Esophagus (tissue), 2 donors: ENCODE measurements at regions not wholly inside any gene's neighbourhood (a gene's known extent, or its start where the extent isn't known, plus 50 kb on each side); places are given as distances from the start of the nearest gene placed in this dataset.

ENCODE experiments used
- H3K27ac ChIP-seq, 2 donors: one replicate each; pipeline ENCODE4 v1.5.1; 2013; ENCODE audit warnings: low read depth in 2 of 2, mild to moderate bottlenecking in 2 of 2, inconsistent platforms in 1 of 2, low read length in 1 of 2, moderate library complexity in 1 of 2
- H3K27me3 ChIP-seq, 2 donors: one replicate each; pipeline ENCODE4 v1.6.1; 2013; ENCODE audit warnings: low read length in 2 of 2, control low read depth in 1 of 2, mild to moderate bottlenecking in 1 of 2; ENCODE audit not compliant: insufficient read depth in 2 of 2, control insufficient read depth in 1 of 2
- H3K36me3 ChIP-seq, 2 donors: one replicate each; pipeline ENCODE4 v1.6.1; 2013; ENCODE audit warnings: low read length in 1 of 2; ENCODE audit not compliant: control insufficient read depth in 2 of 2, insufficient read depth in 2 of 2
- H3K4me1 ChIP-seq, 2 donors: one replicate each; pipeline ENCODE4 v1.6.1; 2013; ENCODE audit warnings: low read length in 1 of 2; ENCODE audit not compliant: control insufficient read depth in 2 of 2, insufficient read depth in 2 of 2
- H3K4me3 ChIP-seq, 2 donors: one replicate each; pipeline ENCODE4 v1.5.1; 2013; ENCODE audit warnings: low read length in 2 of 2, mild to moderate bottlenecking in 2 of 2, low read depth in 1 of 2, moderate library complexity in 1 of 2
- H3K9me3 ChIP-seq, 2 donors: one replicate each; pipeline ENCODE4 v1.6.1; 2013; ENCODE audit warnings: mild to moderate bottlenecking in 2 of 2, low read depth in 1 of 2, low read length in 1 of 2, moderate library complexity in 1 of 2; ENCODE audit not compliant: control insufficient read depth in 2 of 2, insufficient read depth in 1 of 2
- WGBS, 2 donors: extraction: QIAGEN DNeasy Blood & Tissue Kit; methylation state at CpG; one replicate each; pipeline ENCODE4 v1.1.7; 2013; 5-methylcytosine and 5-hydroxymethylcytosine counted together
- donor health status: healthy with polysubstance abuse.
- donor health status: Bipolar disorder and iron deficiency.

DNA sequence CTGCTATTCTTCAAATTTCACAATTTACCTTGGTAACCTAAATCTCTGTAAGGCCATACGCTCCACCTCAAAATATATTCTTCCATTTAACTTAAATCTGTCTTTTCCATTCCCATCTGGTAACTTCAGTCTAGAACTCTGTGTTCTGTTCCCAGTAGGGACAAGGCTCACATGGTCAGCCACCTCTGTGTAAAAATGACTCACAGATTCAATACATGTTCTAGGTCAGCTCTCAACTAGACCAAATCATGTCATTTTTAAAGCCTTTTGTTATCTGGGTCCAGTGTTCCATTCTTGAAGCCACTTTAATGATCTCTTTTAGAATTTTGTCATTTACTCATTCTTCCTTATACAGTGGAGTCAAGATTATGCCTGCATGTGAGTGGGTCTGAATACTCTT lies 315.6 kb upstream of the CITED2 start:
- Histone ChIP-seq H3K9me3 (no peaks in the 10 kb centered on the region), H3K4me3 (no peak overlapping the region), H3K36me3 (no peaks in the 10 kb centered on the region), H3K27me3 (no peaks in the 10 kb centered on the region), H3K27ac (no peak overlapping the region), H3K4me1 (no peaks in the 10 kb centered on the region)
- 100% methylated on average over 1 of the region's 1 CpG for WGBS, 2 donors

DNA sequence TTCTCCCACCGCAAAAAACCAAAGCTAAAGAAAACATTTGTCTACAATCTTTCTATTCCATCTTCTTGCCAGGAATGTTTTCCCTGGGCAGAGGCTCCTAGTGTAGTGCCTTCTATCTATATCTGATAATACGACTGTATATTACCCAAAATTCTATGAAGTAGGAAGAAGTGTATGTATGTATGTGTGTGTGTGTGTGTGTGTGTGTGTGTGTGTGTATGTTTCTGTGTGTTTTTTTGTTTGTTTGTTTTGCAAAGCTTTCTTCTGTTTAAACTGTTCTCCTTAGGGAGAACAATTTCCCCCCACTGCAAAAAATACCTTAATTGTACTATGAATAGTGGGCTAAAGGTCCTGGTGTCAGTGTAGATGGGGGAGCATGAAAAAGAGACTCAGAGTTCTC lies 312.6 kb upstream of the CITED2 start:
- H3K27ac ChIP-seq = no peak overlapping the region

DNA sequence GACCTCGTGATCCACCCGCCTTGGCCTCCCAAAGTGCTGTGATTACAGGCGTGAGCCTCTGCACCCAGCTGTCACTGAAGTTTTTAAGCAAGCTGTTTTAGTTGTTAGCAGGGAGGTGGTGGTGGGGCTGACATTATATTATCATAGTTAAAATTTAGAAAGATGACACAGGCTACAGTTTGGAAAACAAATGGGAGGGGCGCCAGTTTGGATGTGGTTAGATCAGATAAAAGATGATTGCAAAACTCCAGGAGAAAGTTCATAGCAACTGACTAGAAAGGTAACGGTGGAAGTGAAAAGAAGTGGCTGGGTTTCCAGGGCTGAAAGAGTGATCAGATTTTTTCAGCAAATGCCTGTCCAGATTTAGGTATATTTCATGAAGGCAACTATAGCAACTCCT lies 311.9 kb upstream of the CITED2 start:
- H3K27me3 ChIP-seq = no peaks in the 10 kb centered on the region
- H3K4me1 ChIP-seq = no peaks in the 10 kb centered on the region
- no peak overlapping the region for H3K27ac ChIP-seq
- H3K36me3 ChIP-seq = no peaks in the 10 kb centered on the region
- H3K9me3 ChIP-seq = no peaks in the 10 kb centered on the region
- 80 to 84% methylated on average over 5 of the region's 5 CpGs for WGBS, 2 donors
- no peak overlapping the region for H3K4me3 ChIP-seq

More for the DNA sequence above, 312.6 kb upstream of the CITED2 start:
- H3K4me3 ChIP-seq = no peak overlapping the region
- H3K4me1 ChIP-seq = no peaks in the 10 kb centered on the region
- H3K9me3 ChIP-seq = no peaks in the 10 kb centered on the region
- 75 to 83% methylated on average over 2 of the region's 2 CpGs for WGBS, 2 donors
- no peaks in the 10 kb centered on the region for H3K36me3 ChIP-seq
- H3K27me3 ChIP-seq = no peaks in the 10 kb centered on the region

DNA sequence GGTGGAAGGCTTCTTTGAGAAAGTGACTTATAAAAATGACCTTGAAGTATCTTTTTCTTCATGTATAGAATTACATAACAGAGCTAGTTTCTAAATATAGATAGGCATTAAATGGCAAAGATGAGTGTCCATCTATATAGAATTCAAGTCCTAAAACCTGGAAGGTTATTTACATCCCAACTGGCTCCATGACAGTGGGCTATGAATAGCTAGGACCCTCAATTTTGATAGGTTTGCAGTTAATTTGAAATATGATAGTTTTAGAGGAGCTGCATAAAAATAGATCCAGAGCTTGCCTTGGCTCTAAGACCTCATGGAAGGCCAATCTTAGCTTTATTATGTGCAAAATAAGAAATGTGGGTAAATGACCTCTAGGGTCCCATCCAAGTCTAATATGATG lies 310.6 kb upstream of the CITED2 start:
- Histone ChIP-seq H3K27ac (no peak overlapping the region), H3K4me1 (no peaks in the 10 kb centered on the region), H3K4me3 (no peak overlapping the region), H3K36me3 (no peaks in the 10 kb centered on the region), H3K9me3 (no peaks in the 10 kb centered on the region), H3K27me3 (no peaks in the 10 kb centered on the region)

DNA sequence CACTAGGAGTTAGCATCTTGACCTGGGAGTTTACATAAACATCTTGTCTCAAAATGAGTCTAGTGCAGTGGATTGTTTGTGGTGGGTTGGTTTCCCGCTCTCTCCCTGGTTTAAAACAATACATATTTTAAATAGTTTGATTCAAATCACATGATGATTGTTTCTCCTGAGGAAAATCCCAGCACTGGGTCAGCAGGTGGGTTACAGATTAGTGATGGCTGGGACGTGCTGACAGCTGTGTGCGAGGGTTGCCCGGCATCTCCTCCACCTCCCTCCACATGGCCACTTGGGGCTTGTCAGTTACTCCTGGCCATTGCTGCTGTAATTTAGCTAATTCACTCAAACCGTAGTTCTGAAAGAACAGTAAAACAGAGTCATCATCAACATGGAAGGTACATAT lies 306.4 kb upstream of the CITED2 start:
- H3K9me3 ChIP-seq = no peaks in the 10 kb centered on the region
- no peak overlapping the region for H3K4me3 ChIP-seq
- no peaks in the 10 kb centered on the region for H3K4me1 ChIP-seq
- H3K27ac ChIP-seq = no peak overlapping the region
- H3K36me3 ChIP-seq = no peaks in the 10 kb centered on the region
- no peaks in the 10 kb centered on the region for H3K27me3 ChIP-seq
- WGBS, 2 donors = 88 to 93% methylated on average over 5 of the region's 5 CpGs

DNA sequence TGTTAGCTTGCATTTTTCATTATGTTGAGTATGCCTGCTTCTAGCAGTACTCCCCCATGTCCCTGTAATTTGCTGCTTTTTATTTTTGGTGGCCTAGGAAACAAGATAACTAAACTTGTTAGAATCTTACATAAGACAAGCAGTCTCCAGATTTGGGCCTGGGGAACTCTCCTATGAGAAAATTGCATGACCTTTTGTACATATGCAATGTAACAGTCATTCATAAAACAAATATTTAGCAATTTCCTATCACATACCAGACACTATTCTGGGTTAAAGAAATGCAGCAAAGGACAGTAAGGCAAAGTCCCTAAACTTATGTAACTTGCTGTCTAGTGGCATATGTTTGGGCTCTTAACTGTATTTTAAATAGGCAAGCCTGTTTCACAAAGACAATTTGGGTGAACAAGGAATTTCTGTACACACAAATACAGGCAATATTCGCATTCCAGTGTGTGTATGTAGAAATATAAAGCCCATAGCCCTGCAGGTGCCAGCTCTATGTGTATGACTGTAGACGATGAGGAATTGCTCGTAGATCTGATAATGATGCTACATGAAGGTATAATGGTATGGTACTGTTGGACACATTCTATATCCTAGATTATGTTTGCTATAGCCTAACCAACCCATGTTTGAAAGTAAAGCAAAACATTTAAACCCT lies 305.2 kb upstream of the CITED2 start:
- Histone ChIP-seq H3K9me3 (no peaks in the 10 kb centered on the region), H3K36me3 (no peaks in the 10 kb centered on the region), H3K4me1 (no peaks in the 10 kb centered on the region), H3K27ac (no peak overlapping the region), H3K27me3 (no peaks in the 10 kb centered on the region), H3K4me3 (no peak overlapping the region)
- WGBS, 2 donors = 91 to 92% methylated on average over 3 of the region's 3 CpGs

DNA sequence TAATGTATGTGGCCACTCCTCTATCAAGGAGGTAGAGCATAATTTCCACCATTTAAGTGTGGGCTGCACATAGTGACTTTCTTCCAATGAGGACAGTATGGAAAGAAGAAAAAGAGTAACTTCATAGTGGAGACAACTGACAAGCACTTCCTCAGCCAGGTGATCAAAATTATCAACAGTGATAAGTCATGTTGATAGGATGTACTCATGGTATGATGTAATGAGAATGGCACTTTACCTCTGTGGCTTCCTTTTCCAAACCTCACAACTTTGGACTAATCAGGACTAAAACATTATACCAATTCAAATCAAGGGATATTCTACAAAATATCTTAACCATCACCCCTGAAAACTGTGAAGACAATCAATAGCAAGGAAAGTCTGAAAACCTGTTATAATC lies 302.3 kb upstream of the CITED2 start:
- no peaks in the 10 kb centered on the region for H3K27me3 ChIP-seq
- H3K4me3 ChIP-seq = no peak overlapping the region
- H3K4me1 ChIP-seq = no peaks in the 10 kb centered on the region
- H3K36me3 ChIP-seq = no peaks in the 10 kb centered on the region
- no peak overlapping the region for H3K27ac ChIP-seq
- no peaks in the 10 kb centered on the region for H3K9me3 ChIP-seq

DNA sequence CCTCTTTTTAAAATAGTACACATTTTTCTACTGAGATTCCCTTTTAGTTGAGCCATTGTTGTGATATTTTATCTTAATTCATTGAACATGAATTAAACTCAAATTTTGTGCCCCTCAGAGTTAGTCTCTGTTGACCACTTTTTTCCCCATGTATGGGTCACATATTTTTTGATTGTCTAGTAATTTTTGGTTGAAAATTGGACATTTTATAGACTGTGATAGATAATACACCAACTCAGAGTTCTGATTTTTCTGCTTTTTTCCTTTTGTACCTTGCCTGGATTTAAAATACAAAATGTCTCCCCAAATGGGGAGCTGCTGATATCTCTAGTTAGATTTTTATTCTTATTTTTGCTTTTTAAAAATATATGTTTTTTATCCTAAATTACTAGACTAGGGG lies 291.8 kb upstream of the CITED2 start:
- Histone ChIP-seq H3K9me3 (no peaks in the 10 kb centered on the region), H3K27me3 (no peaks in the 10 kb centered on the region), H3K36me3 (no peaks in the 10 kb centered on the region), H3K4me3 (no peak overlapping the region), H3K4me1 (no peaks in the 10 kb centered on the region), H3K27ac (no peak overlapping the region)

DNA sequence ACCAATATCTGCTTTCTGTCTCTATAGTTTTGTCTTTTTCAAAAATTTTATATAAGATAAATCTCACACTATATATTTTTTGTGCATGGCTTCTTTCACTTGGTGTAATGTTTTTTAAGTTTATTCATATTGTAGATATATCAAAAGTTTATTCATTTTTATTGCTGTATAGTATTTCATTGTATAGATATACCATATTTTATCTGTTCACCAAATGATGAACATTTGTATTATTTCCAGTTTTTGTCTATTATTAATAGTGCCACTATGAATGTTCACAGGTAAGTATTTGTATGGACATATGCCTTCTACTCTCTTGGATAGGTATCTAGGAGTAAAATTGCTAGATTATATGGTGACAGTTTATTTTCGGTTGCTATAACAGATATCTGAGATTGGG lies 289.5 kb upstream of the CITED2 start:
- H3K4me1 ChIP-seq = no peaks in the 10 kb centered on the region
- H3K36me3 ChIP-seq = no peaks in the 10 kb centered on the region
- H3K27me3 ChIP-seq = no peaks in the 10 kb centered on the region
- H3K4me3 ChIP-seq = no peak overlapping the region
- H3K9me3 ChIP-seq = no peaks in the 10 kb centered on the region
- 97 to 98% methylated on average over 1 of the region's 1 CpG for WGBS, 2 donors
- H3K27ac ChIP-seq = no peak overlapping the region

DNA sequence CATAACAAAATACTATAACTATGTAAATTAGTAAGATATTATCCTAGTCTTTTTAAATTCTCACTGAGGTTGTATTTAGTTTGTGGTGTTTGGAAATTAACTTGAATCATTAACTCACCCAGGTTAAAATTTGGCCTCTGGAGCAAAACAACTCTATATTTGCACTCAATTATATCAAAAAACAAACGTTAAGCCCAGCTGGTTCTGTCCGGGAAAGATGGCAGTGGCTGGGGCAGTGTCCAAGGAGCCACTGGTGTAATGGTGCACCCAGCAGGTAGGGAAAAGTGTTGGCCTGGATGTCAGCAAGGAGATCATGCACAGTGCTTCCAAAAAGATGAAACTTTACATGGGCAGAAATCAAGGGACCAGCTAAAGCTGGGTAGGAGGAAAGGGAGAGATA lies 285.3 kb upstream of the CITED2 start:
- peaks cover 0 to 5% of the 10 kb centered on the region in 2 donors for H3K4me1 ChIP-seq
- 68 to 71% methylated on average over 2 of the region's 2 CpGs for WGBS, 2 donors
- H3K9me3 ChIP-seq = no peaks in the 10 kb centered on the region
- H3K4me3 ChIP-seq = no peak overlapping the region
- no peak overlapping the region for H3K27ac ChIP-seq
- H3K36me3 ChIP-seq = no peaks in the 10 kb centered on the region
- H3K27me3 ChIP-seq = no peaks in the 10 kb centered on the region
